Stimulated activated CD8-positive, alpha-beta memory T cell treated with anti-CD3 and anti-CD28 coated beads, Interleukin-7, amount 100 ng/mL, for 1 hour (primary cell): ENCODE measurements at regions not wholly inside any gene's neighbourhood (a gene's known extent, or its start where the extent isn't known, plus 50 kb on each side); places are given as distances from the start of the nearest gene placed in this dataset.

ENCODE experiments used
- DNase-seq, 2 donors: peaks; one replicate each; pipeline ENCODE4 v3.0.0-alpha.2; 2020; ENCODE audit warnings: low read depth in 2 of 2

GRCh38 chr16:51392521-51393187, 241.6 kb upstream of the SALL1 start:
- no peak for DNase-seq

DNA sequence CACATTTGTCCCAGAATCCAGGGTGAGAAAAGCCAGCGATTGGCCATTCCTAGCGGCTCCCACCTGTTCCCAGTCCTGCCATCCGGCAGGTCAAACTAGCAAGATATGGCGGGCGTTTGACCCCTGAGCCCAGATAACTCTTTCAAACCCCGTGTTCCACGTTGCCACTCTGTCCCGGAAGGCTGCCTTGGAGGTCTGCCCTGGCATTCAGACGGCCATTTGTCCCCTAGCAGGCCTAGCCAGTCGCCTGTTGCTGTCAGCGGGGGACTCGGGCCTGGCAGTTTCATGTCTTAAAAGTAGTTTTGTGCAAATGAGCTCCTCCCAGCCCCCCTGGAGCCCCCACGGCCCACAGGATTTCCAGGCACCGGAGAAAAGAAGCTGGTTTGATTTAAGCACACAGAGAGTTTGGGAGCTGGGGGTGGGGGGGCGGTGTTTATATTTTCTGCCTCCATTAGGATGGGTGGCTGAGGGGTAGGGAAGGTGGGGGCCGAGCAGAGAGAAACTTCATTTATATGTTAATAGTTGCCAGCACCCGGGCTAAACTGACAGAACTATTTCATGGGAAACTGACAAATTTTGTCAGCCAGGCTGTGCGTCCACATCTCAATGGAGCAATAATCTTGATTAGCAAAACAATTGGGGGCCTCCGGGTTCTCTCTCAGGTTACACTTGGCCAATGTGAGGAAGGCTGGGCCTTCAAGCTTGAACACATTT, 240.9 kb upstream of the SALL1 start:
- DNase-seq: no peak

DNA sequence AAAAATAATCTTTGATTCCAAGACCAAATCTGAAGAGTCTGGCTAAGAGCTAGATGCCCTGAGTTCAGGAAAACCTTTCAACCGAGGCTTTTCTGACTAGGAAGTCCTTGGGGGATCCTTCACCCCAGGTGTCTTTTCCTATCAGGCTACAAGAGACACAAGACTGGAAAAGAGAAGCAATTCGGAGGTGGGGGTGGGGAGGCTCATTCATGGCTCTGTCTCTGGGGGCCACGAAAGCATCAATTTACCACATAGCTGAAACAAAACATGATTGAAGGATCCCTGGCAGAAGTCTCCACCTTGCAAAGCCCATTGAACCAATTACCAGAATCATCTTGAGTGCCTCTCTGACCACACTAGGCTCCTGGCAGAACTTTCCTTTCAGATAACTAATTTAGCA, 239.8 kb upstream of the SALL1 start:
- no peak for DNase-seq

DNA sequence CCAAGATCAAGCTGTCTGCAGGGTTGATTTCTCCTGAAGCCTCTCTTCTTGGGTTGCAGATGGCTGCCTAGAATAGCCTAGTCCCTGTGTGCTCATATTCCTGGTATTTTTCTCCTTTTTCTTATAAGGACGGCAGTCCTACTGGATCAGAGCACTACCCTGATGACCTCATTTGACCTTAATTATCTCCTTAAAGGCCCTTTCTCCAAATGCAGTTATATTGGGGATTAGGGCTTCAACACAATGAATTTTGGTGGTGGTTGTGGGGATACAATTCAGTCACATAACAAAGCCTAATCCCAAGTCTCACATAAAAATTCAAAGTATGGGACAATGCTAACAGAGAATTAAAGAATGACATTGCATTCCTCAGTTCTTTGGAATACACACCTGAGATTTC, 238.8 kb upstream of the SALL1 start:
- DNase-seq: no peak

DNA sequence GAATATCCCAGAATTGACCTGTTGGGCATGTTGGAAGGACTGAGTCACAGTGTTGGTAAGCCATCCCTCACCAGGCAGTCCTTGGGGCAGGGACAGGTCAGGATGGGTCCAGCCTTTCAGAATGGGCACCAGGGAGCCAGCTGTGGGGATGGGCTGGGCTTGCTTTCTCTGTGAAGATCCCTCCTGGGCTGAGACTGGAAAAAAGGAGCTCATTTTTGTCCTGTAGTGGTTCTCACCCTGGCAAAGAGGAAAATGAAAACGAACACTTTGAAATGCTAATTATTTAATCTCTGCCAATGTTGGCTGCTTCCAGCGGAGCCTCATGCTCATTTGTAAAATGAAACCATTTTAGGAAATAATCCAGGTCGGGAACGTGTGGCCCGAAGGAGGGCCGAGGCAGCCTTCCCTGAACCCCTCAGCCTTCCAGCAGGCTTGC, 237.5 kb upstream of the SALL1 start:
- no peak for DNase-seq

DNA sequence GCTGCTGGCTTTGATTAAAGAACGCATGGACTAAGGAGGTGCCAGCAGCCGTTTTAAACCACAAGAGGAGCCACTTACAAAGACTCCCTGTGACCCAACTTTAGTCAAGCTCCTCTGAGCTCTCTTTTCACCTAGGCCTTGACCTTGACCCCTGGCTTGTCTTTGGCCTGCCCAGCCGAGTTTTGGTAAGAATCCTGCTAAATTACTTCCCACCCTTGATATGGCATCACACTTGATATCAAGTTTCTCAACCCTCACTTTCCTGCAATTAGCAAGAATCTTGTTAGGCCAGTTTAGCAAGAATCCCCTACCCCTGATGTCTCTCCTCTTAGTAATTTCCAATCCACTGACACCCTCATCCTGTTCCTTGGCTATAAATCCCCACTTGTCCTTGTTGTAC, 232.8 kb upstream of the SALL1 start:
- no peak for DNase-seq

DNA sequence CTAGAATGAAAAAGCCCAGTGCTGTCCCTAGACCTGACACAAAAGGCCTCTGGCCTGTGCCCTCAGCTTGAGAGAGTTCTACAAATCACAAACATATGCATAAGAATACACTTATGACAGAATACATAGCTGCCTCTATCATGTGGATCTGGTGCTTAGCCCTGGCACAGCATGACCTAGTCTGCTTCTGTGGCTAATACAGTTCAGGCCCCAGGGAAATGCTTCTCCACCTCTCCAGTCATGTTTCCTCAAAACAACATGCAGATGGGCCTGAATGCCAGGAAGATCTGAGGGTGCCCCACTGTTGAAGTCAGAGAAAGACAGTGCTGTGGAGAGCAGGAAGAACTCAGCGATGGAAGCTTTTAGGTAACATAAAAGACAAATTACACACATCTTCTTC, 231.9 kb upstream of the SALL1 start:
- DNase-seq: no peak

DNA sequence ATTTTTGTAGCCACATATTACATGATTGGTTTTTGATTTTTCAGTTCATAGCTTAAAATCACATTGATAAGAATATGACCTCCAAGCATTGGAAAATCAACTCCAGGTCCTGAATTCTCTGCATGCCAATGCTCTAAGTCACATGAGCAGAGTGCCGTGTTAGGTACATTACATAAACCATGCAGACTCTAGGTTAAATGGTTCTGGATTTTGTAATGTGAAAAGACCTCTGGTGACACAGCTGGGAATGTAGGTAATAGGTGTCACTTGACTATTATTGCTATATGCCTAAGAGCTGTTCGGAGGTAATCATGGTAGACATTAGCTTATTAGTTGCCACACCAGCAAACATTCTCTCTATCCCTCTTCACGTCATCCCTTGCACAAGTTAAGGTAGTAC, 231.1 kb upstream of the SALL1 start:
- no peak for DNase-seq

GRCh38 chr16:51376080-51376479, 225.0 kb upstream of the SALL1 start:
- DNase-seq: no peak

GRCh38 chr16:51374790-51375189, 223.7 kb upstream of the SALL1 start:
- no peak for DNase-seq

- no peak for DNase-seq
These were observed 223.3 kb upstream of the SALL1 start for GRCh38 chr16:51374346-51374745.

DNA sequence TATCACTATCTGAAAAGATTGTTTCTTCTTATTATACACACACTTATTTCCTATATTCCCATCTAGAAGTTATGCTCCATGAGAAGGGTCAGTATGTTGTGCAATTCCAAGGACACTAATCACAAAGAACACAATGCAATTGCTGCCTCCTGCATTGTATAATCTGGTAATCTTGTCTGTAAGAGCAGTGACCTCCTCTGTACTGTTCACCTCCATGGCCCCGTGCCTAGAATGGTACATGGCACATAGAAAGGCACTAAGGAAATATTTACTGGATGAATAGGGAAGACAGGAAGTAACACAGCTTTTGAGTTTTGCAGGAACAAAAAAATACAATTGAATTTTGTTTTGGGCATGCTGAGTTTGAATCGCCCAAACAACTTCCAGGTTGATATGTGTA, 214.6 kb upstream of the SALL1 start:
- no peak for DNase-seq

DNA sequence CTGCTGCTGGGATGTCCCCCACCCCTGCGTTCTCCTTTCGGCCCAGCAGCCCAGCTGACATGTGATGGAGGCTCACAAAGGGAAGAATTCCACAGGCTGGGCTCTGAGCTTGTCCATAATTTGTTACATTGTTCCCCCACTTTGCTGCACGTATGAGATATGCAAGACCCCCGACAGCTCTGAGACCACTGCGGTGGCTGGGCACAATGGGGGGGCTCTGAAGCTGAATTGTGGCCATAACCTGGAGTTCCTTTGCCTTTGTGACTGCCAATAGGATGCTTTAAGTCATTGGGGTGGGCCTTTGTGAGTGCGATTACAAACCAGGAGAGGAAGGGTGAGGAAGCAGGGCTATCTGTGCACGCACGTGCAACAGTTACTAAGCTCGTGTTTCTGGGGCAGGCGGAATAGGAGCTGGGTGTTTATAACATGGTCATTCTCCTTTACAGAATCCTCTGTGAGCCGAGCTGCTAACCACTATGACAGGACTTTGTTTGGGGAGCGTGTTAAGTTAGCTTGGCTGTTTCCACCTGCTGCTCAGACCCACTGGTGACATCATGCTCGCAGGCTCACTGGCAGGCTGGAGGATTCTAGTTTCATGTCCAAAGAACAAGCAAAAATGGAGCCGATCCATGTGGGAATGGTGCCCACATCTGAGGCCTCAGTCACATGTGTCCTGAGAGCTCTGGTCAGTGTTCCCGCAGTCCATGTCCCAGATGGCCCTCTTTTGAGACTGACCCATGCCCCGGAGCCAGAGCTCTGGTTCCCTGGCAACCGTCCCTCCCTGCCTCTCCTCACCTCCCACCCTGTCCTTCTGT, 208.3 kb upstream of the SALL1 start:
- no peak for DNase-seq

GRCh38 chr16:51357839-51358238, 206.8 kb upstream of the SALL1 start:
- DNase-seq: no peak

GRCh38 chr16:51355875-51356274, 204.8 kb upstream of the SALL1 start:
- DNase-seq: no peak

GRCh38 chr16:51355195-51355594, 204.1 kb upstream of the SALL1 start:
- DNase-seq: no peak

DNA sequence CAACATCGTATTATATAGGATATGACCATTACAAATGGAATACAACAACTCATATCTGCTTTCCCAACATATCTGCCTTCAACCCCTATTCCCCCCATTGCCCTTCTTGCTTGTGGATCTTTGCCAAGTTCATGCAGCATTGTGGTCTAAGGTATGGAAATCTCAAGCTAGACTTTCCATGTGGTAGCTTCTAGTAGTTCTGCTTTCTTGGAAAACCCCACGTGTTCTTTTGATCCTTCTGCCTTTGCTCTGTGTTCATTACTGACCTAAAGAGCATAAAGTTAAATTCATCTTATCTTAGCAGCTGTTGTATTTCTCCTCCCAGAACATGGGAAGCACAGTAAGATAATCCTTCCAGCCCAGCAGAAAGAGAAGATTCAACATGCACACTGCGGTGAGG, 202.0 kb upstream of the SALL1 start:
- no peak for DNase-seq

GRCh38 chr16:51349626-51350025, 198.6 kb upstream of the SALL1 start:
- no peak for DNase-seq

DNA sequence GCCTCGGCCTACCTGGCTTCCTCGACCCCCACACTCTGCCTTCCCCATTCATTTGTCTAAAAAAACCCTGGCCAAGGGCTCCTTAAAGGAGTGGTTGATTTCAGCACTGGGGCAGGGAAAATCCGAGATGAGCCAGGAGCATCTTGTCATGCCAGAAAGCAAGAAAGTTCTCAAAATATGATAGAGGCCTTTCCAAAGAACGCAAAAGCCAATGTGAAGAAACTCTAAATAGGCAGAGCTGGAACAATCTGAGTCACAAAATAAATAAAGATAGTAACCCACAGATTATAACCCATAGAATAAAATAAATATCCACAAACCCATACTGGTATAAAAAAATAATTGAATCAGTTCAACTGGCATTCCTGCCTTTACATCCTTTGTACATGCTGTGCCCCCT, 192.3 kb upstream of the SALL1 start:
- DNase-seq: no peak

DNA sequence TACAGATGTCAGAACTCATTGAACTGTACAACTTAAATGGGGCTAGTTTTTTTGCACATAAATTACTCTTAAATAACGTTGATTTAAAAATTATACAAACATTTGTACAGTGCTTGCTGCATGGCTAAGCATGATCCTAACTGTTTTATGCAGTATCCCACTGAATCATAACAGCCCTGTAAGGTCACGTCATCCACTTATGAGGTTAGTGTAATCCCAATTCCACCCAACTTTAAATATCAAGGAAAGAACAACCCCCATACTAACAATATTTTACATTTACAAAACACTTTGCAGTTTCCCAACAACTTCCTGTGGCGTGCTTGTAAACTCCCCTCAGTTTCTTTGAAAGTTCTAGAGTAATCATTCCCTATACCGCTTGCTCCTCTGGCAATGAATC, 190.1 kb upstream of the SALL1 start:
- no peak for DNase-seq

DNA sequence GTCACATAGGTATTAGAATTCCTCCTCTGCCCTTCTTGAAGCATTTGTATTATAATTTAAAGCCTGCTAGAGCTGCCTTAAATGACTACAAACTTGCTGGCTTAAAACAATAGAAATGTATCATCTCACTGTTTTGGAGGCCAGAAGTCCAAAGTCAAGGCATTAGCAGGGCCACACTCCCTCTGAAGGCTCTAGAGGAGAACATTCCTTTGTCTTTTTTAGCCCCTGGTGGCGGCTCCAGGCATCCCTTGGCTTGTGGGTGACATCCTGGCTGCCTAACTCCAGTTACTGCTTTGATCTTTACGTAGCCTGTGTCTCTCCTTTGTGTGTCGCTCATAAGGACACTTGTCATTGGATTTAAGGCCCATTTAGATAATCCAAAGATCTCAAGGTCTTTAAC, 186.6 kb upstream of the SALL1 start:
- no peak for DNase-seq

- DNase-seq: no peak
These were observed 177.7 kb upstream of the SALL1 start for GRCh38 chr16:51328733-51329132.

DNA sequence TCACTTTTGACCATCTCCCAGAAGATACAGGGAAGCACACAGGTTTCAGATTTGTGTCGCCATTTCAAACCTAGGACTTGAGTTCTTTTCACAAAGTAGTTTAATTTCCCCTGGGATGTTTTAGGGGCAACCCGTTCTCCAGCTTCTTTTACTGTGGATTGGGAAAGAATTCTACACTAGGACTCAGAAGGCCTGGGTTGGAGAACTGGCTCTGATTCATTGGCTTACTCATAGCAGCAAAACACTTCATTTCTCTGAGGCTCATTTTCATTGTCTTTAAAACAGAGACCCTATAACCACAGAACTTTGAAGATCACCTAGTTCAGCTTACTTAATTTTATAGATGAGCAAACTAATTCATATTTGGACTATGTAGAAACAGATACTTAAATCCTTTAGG, 175.9 kb upstream of the SALL1 start:
- DNase-seq: no peak
